ENCODE measurements at regions not wholly inside any gene's neighbourhood (a gene's known extent, or its start where the extent isn't known, plus 50 kb on each side); places are given as distances from the start of the nearest gene placed in this dataset.

DNA sequence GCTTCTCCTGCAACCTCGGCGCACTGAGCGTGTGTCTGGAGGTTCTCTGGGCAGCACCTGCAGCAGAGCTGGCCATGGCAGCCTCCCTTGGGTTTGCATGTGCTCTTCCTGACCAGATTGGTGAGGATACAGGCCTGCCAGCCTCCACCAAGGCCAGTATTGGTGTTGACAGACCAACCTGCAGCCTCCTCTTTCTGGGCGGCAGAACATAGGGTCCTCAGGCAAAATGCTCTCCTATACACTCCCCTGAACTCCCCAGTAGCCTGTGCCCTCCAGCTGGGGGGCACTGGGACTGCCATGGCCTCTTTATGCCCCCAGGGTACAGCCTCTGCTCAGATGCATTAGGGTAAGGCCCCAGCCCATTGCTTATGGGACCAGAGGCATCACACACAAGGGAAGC, 131.9 kb upstream of the SPRED2 start:
- Histone ChIP-seq H3K4me3 (ENCODE audit: extremely low read depth in 1 of 4, insufficient read depth in 2 of 4, low read depth in 3 of 4, low read length in 4 of 4) (no peak overlapping the region), H3K9ac (replicated peaks in 1 of 4; ENCODE audit: extremely low read depth in 1 of 4, low read depth in 3 of 4, low read length in 3 of 4) (no peak overlapping the region), H2BK12ac (ENCODE audit: low read depth, low read length) (no peak overlapping the region), H4K5ac (ENCODE audit: insufficient read length, low read depth, low read length) (no peak overlapping the region), H2AFZ (ENCODE audit: low read length) (no peak overlapping the region), H2BK120ac (replicated peaks; ENCODE audit: low read depth, low read length) (no peak overlapping the region), H3K79me1 (ENCODE audit: low read depth, low read length) (no peaks in the 10 kb centered on the region), H2BK20ac (ENCODE audit: low read length) (no peak overlapping the region), H3K4ac (replicated peaks; ENCODE audit: insufficient read length, low read depth, low read length) (no peak overlapping the region), H3K23ac (ENCODE audit: insufficient read length) (no peak overlapping the region), H2AK5ac (ENCODE audit: low read depth, low read length) (no peak overlapping the region), H4K20me1 (replicated peaks in 1 of 2; ENCODE audit: control insufficient read depth in 1 of 2, insufficient read depth in 2 of 2, low read length in 2 of 2) (no peaks in the 10 kb centered on the region), H3K23me2 (ENCODE audit: low read depth, low read length) (no peaks in the 10 kb centered on the region), H2BK5ac (ENCODE audit: low read depth, low read length) (no peak overlapping the region), H3K4me2 (ENCODE audit: insufficient read depth in 1 of 2, low read depth in 2 of 2, low read length in 2 of 2) (no peak overlapping the region), H3K4me1 (replicated peaks in 1 of 4; ENCODE audit: control insufficient read depth in 3 of 4, insufficient read depth in 4 of 4, low read length in 3 of 4) (peaks cover 0 to 5% (median 2%) of the 10 kb centered on the region in 4 experiments; a peak in 4 of 7 replicates), H4K8ac (ENCODE audit: extremely low read depth, insufficient read depth, low read length) (no peak overlapping the region), H3K14ac (ENCODE audit: insufficient read length) (no peak overlapping the region), H4K91ac (replicated peaks; ENCODE audit: insufficient read length, low read length) (no peak overlapping the region), H3K79me2 (ENCODE audit: control insufficient read depth in 1 of 2, insufficient read depth in 2 of 2, low read length in 2 of 2) (no peaks in the 10 kb centered on the region), H3K27ac (ENCODE audit: low read depth, low read length) (no peak overlapping the region), H2BK15ac (ENCODE audit: low read length) (no peak overlapping the region), H3K9me3 (ENCODE audit: insufficient read depth in 2 of 2, low read depth in 1 of 2, low read length in 1 of 2) (no peaks in the 10 kb centered on the region), H3K56ac (replicated peaks; ENCODE audit: insufficient read length, low read depth, low read length) (no peak overlapping the region), H3K27me3 (replicated peaks in 1 of 4; ENCODE audit: control insufficient read depth in 3 of 4, extremely low read depth in 1 of 4, insufficient read depth in 3 of 4, low read length in 3 of 4) (peaks cover 0 to 6% (median 1%) of the 10 kb centered on the region in 4 experiments; a peak in 5 of 7 replicates), H3K36me3 (ENCODE audit: control insufficient read depth in 2 of 4, insufficient read depth in 4 of 4, low read length in 3 of 4) (no peaks in the 10 kb centered on the region), H3K18ac (ENCODE audit: extremely low read depth, low read length) (no peak overlapping the region)
- ChIA-PET POLR2A (ENCODE audit: partially characterized antibody) (no interaction called here), CTCF (ENCODE audit: partially characterized antibody) (interaction anchor here (0.6 to 1.7 kb wide), 3 partner anchors 10 to 188 kb away, joined by 4 to 6 read pairs (median 6); no protein-coding TSS in a partner anchor)
- DNase-seq (ENCODE audit: low read depth in 1 of 2, low spot score in 2 of 2) (no peak), FAIRE-seq (no peak)
- no peak for TF ChIP-seq BCL11A (IDR thresholded peaks at IDR 0.05; ENCODE audit: low read depth in 2 of 2, low read length in 2 of 2)
- no peak for TF ChIP-seq HDAC6 (IDR thresholded peaks at IDR 0.05; ENCODE audit: low read depth, low read length)
- no peak for TF ChIP-seq SIX5 (IDR thresholded peaks at IDR 0.05; ENCODE audit: low read depth, low read length)
- TF ChIP-seq KDM5A (IDR thresholded peaks at IDR 0.05; ENCODE audit: low read length) = no peak
- TF ChIP-seq GABPA (IDR thresholded peaks at IDR 0.05; ENCODE audit: borderline replicate concordance, insufficient read depth, low read length) = no peak
- no peak for TF ChIP-seq FOSL1 (IDR thresholded peaks at IDR 0.05; ENCODE audit: insufficient read depth, low read depth, low read length)
- no peak for TF ChIP-seq KDM1A (IDR thresholded peaks at IDR 0.05; ENCODE audit: borderline replicate concordance, low read length)
- TF ChIP-seq RNF2 (IDR thresholded peaks at IDR 0.05; ENCODE audit: borderline replicate concordance, low read depth, low read length, missing control alignments, poor library complexity, severe bottlenecking) = no peak
- TF ChIP-seq RXRA (IDR thresholded peaks at IDR 0.05; ENCODE audit: insufficient read depth, low read depth, low read length) = no peak
- no peak for TF ChIP-seq NRF1 (IDR thresholded peaks at IDR 0.05; ENCODE audit: low read depth, low read length)
- 96% methylated on average over 4 of the region's 4 CpGs; no CpG with 5 or more reads in 1 of the 2 experiments for WGBS, 2 experiments (ENCODE audit: extremely low coverage in 1 of 2, insufficient coverage in 1 of 2, insufficient read length in 1 of 2, insufficient replicate concordance in 2 of 2, low coverage in 1 of 2, low lambda C conversion rate in 2 of 2, missing lambda C conversion rate in 1 of 2)
